H1 (cell line): ENCODE measurements at regions not wholly inside any gene's neighbourhood (a gene's known extent, or its start where the extent isn't known, plus 50 kb on each side); places are given as distances from the start of the nearest gene placed in this dataset.

Experiments used
- CTCF ChIA-PET: fragments of 300-600 bp; sonication (Branson Sonifier 250); formaldehyde crosslinking; loops from one replicate; lab custom pipeline; 2021; ENCODE audit not compliant: partially characterized antibody; lab: Charles Lee
- POLR2A ChIA-PET: fragments of 300-600 bp; sonication (Branson Sonifier 250); formaldehyde crosslinking; loops from one replicate; lab custom pipeline; 2021; ENCODE audit warnings: inconsistent platforms; ENCODE audit not compliant: partially characterized antibody; lab: Charles Lee
- DNase-seq, 2 experiments: peaks; one replicate each; pipeline versions ENCODE4 v3.0.0 to v3.0.0-alpha.2; 2010 to 2022; ENCODE audit warnings: low spot score in 2 of 2, low read depth in 1 of 2, mixed read lengths in 1 of 2
- FAIRE-seq: peaks from 2 replicates; lab custom pipeline; 2011; peaks lifted over from hg19 to GRCh38; lab: Jason Lieb, UNC
- H2AFZ ChIP-seq: 2 replicates; pipeline ENCODE4 v1.8.1; 2012; ENCODE audit warnings: low read length, inconsistent platforms
- H2AK5ac ChIP-seq: 2 replicates; pipeline ENCODE4 v1.6.1; 2013; ENCODE audit warnings: low read depth, low read length
- H2BK120ac ChIP-seq: replicated peaks from 2 replicates; pipeline ENCODE3; 2013; ENCODE audit warnings: low read depth, low read length, inconsistent platforms
- H2BK12ac ChIP-seq: 2 replicates; pipeline ENCODE4 v1.6.1; 2013; ENCODE audit warnings: low read depth, low read length
- H2BK15ac ChIP-seq: 2 replicates; pipeline ENCODE4 v1.6.1; 2013; ENCODE audit warnings: low read length
- H2BK20ac ChIP-seq: 2 replicates; pipeline ENCODE4 v1.6.1; 2013; ENCODE audit warnings: low read length
- H2BK5ac ChIP-seq: 2 replicates; pipeline ENCODE4 v1.6.1; 2013; ENCODE audit warnings: low read depth, low read length
- H3K14ac ChIP-seq: 2 replicates; pipeline ENCODE4 v1.6.1; 2013; ENCODE audit warnings: inconsistent platforms; ENCODE audit not compliant: insufficient read length
- H3K18ac ChIP-seq: 2 replicates; pipeline ENCODE4 v1.6.1; 2013; ENCODE audit warnings: low read length; ENCODE audit errors: extremely low read depth
- H3K23ac ChIP-seq: 2 replicates; pipeline ENCODE4 v1.6.1; 2013; ENCODE audit warnings: inconsistent platforms; ENCODE audit not compliant: insufficient read length
- H3K23me2 ChIP-seq: 2 replicates; pipeline ENCODE4 v1.6.1; 2013; ENCODE audit warnings: low read depth, low read length
- H3K27ac ChIP-seq: 2 replicates; pipeline ENCODE4 v1.6.1; 2011; ENCODE audit warnings: low read depth, low read length, inconsistent platforms
- H3K27me3 ChIP-seq, 4 experiments: replicated peaks in 1 of 4; 1 replicate in 1 of 4; 2 replicates in 3 of 4; pipeline versions ENCODE4 v1.6.1 to v1.8.1; 2011 to 2013; ENCODE audit warnings: low read length in 3 of 4, mild to moderate bottlenecking in 3 of 4, inconsistent platforms in 2 of 4, mixed read lengths in 2 of 4, moderate library complexity in 1 of 4; ENCODE audit not compliant: control insufficient read depth in 3 of 4, insufficient read depth in 3 of 4; ENCODE audit errors: extremely low read depth in 1 of 4
- H3K36me3 ChIP-seq, 4 experiments: 2 replicates each; pipeline versions ENCODE4 v1.6.1 to v1.8.1; 2011 to 2013; ENCODE audit warnings: mild to moderate bottlenecking in 4 of 4, low read length in 3 of 4, moderate library complexity in 2 of 4, control low read depth in 1 of 4, inconsistent platforms in 1 of 4; ENCODE audit not compliant: insufficient read depth in 4 of 4, control insufficient read depth in 2 of 4
- H3K4ac ChIP-seq: replicated peaks from 2 replicates; pipeline ENCODE3; 2013; ENCODE audit warnings: low read length, low read depth, mixed read lengths, inconsistent platforms; ENCODE audit not compliant: insufficient read length
- H3K4me1 ChIP-seq, 4 experiments: replicated peaks in 1 of 4; 1 replicate in 1 of 4; 2 replicates in 3 of 4; pipeline versions ENCODE4 v1.6.1 to v1.8.1; 2011 to 2013; ENCODE audit warnings: low read length in 3 of 4, inconsistent platforms in 2 of 4, mixed read lengths in 1 of 4; ENCODE audit not compliant: insufficient read depth in 4 of 4, control insufficient read depth in 3 of 4
- H3K4me2 ChIP-seq, 2 experiments: 2 replicates each; pipeline versions ENCODE4 v1.6.1 to v1.8.1; 2011 to 2013; ENCODE audit warnings: low read depth in 2 of 2, low read length in 2 of 2, control low read depth in 1 of 2, inconsistent platforms in 1 of 2, mild to moderate bottlenecking in 1 of 2; ENCODE audit not compliant: insufficient read depth in 1 of 2
- H3K4me3 ChIP-seq, 4 experiments: fragments of 200-600, 300-600 bp in 1 of 4; sonication (generic), shearing (Covaris generic), sonication (Bioruptor Twin) in 1 of 4; 2 replicates each; pipeline versions ENCODE4 v1.5.1 to v1.8.1; 2011 to 2016; ENCODE audit warnings: low read length in 4 of 4, low read depth in 3 of 4, control low read depth in 2 of 4, inconsistent platforms in 2 of 4, mild to moderate bottlenecking in 2 of 4, mixed read lengths in 1 of 4, moderate library complexity in 1 of 4; ENCODE audit not compliant: insufficient read depth in 2 of 4; ENCODE audit errors: extremely low read depth in 1 of 4
- H3K56ac ChIP-seq: replicated peaks from 2 replicates; pipeline ENCODE3; 2013; ENCODE audit warnings: low read depth, mild to moderate bottlenecking, mixed read lengths, low read length, inconsistent platforms; ENCODE audit not compliant: insufficient read length
- H3K79me1 ChIP-seq: 2 replicates; pipeline ENCODE4 v1.6.1; 2013; ENCODE audit warnings: low read depth, low read length, control low read depth
- H3K79me2 ChIP-seq, 2 experiments: 2 replicates each; pipeline versions ENCODE4 v1.6.1 to v1.8.1; 2012 to 2013; ENCODE audit warnings: low read length in 2 of 2, mild to moderate bottlenecking in 2 of 2, inconsistent platforms in 1 of 2; ENCODE audit not compliant: insufficient read depth in 2 of 2, control insufficient read depth in 1 of 2
- H3K9ac ChIP-seq, 4 experiments: replicated peaks in 1 of 4; 1 replicate in 1 of 4; 2 replicates in 3 of 4; pipeline versions ENCODE4 v1.6.1 to v1.8.1; 2011 to 2013; ENCODE audit warnings: low read depth in 3 of 4, low read length in 3 of 4, control low read depth in 2 of 4, mild to moderate bottlenecking in 2 of 4, moderate library complexity in 2 of 4, inconsistent platforms in 1 of 4; ENCODE audit errors: extremely low read depth in 1 of 4
- H3K9me3 ChIP-seq, 2 experiments: 2 replicates each; pipeline versions ENCODE4 v1.6.1 to v1.8.1; 2012 to 2013; ENCODE audit warnings: mild to moderate bottlenecking in 2 of 2, moderate library complexity in 2 of 2, control low read depth in 1 of 2, inconsistent platforms in 1 of 2, low read depth in 1 of 2, low read length in 1 of 2, mixed read lengths in 1 of 2; ENCODE audit not compliant: insufficient read depth in 2 of 2
- H4K20me1 ChIP-seq, 2 experiments: replicated peaks in 1 of 2; 2 replicates each; pipeline versions ENCODE3 to v1.8.1; 2011 to 2013; ENCODE audit warnings: inconsistent platforms in 2 of 2, low read length in 2 of 2, mild to moderate bottlenecking in 1 of 2; ENCODE audit not compliant: insufficient read depth in 2 of 2, control insufficient read depth in 1 of 2
- H4K5ac ChIP-seq: 2 replicates; pipeline ENCODE4 v1.6.1; 2013; ENCODE audit warnings: low read length, low read depth, mixed read lengths, inconsistent platforms; ENCODE audit not compliant: insufficient read length
- H4K8ac ChIP-seq: 2 replicates; pipeline ENCODE4 v1.8.0; 2013; ENCODE audit warnings: mild to moderate bottlenecking, moderate library complexity, low read length, inconsistent platforms; ENCODE audit not compliant: insufficient read depth; ENCODE audit errors: extremely low read depth
- H4K91ac ChIP-seq: replicated peaks from 2 replicates; pipeline ENCODE3; 2013; ENCODE audit warnings: low read length, mixed read lengths, inconsistent platforms; ENCODE audit not compliant: insufficient read length
- CBX8 ChIP-seq: fragments of 300-800, 300-1000 bp; sonication (generic); IDR thresholded peaks from 2 replicates; pipeline ENCODE4 v1.7.1; 2016; ENCODE audit warnings: low read depth, low read length, borderline replicate concordance
- HDAC2 ChIP-seq, 2 experiments: fragments of 300-600 bp in 1 of 2; sonication (generic) in 1 of 2; IDR thresholded peaks; 2 replicates each; pipeline ENCODE4 v1.6.1; 2011 to 2012; ENCODE audit warnings: low read depth in 2 of 2, low read length in 2 of 2, mild to moderate bottlenecking in 2 of 2, moderate library complexity in 2 of 2, borderline replicate concordance in 1 of 2, inconsistent platforms in 1 of 2
- TEAD4 ChIP-seq: IDR thresholded peaks from 2 replicates; pipeline ENCODE4 v1.6.1; 2012; ENCODE audit warnings: low read depth, low read length, inconsistent platforms, mixed read lengths
- YY1 ChIP-seq: IDR thresholded peaks from 2 replicates; pipeline ENCODE4 v1.6.1; 2011; ENCODE audit warnings: low read depth, mild to moderate bottlenecking, low read length
- WGBS, 2 experiments: shearing (Covaris generic) in 1 of 2; methylation state at CpG; one replicate each; pipeline versions ENCODE4 v1.1.6 to v1.1.7; 2013 to 2015; ENCODE audit warnings: low lambda C conversion rate in 2 of 2, mixed read lengths in 2 of 2, inconsistent platforms in 1 of 2, low coverage in 1 of 2, missing lambda C conversion rate in 1 of 2; ENCODE audit not compliant: insufficient replicate concordance in 2 of 2, insufficient coverage in 1 of 2, insufficient read length in 1 of 2; ENCODE audit errors: extremely low coverage in 1 of 2, missing lambda C conversion rate in 1 of 2; 5-methylcytosine and 5-hydroxymethylcytosine counted together

- no peak overlapping the region for H3K23ac ChIP-seq
- no peaks in the 10 kb centered on the region for H4K20me1 ChIP-seq
- no peaks in the 10 kb centered on the region for H3K79me2 ChIP-seq
- no peaks in the 10 kb centered on the region for H3K9me3 ChIP-seq
- FAIRE-seq (no peak), DNase-seq (no peak)
- H2BK5ac ChIP-seq = no peak overlapping the region
- H3K23me2 ChIP-seq = no peaks in the 10 kb centered on the region
- no peak overlapping the region for H4K91ac ChIP-seq
- no peak overlapping the region for H2AK5ac ChIP-seq
- H3K27me3 ChIP-seq = no peaks in the 10 kb centered on the region
- H3K56ac ChIP-seq = no peak overlapping the region
- H2BK20ac ChIP-seq = no peak overlapping the region
- no peak overlapping the region for H2BK120ac ChIP-seq
- H2AFZ ChIP-seq = no peak overlapping the region
- no peak overlapping the region for H3K4me2 ChIP-seq
- no peak overlapping the region for H3K4me3 ChIP-seq
- POLR2A ChIA-PET = no interaction called here
- H3K36me3 ChIP-seq = no peaks in the 10 kb centered on the region
- H4K5ac ChIP-seq = no peak overlapping the region
- no peak overlapping the region for H3K18ac ChIP-seq
- no peak overlapping the region for H4K8ac ChIP-seq
- H2BK12ac ChIP-seq = no peak overlapping the region
- no peak overlapping the region for H3K27ac ChIP-seq
- no peaks in the 10 kb centered on the region for H3K79me1 ChIP-seq
- no peaks in the 10 kb centered on the region for H3K4me1 ChIP-seq
- CTCF ChIA-PET = interaction anchor here (1.9 kb wide), 1 partner anchor 13 kb away, joined by 8 read pairs; no protein-coding TSS in a partner anchor
- 92% methylated on average over 2 of the region's 2 CpGs; no CpG with 5 or more reads in 1 of the 2 experiments for WGBS, 2 experiments
- H3K9ac ChIP-seq = no peak overlapping the region
- H3K4ac ChIP-seq = no peak overlapping the region
- H2BK15ac ChIP-seq = no peak overlapping the region
- no peak overlapping the region for H3K14ac ChIP-seq
- TF ChIP-seq CBX8 (no peak), TEAD4 (no peak), YY1 (no peak), HDAC2 (IDR thresholded peaks at IDR 0.05; ENCODE audit: borderline replicate concordance in 1 of 2, low read depth in 2 of 2, low read length in 2 of 2) (no peak)
Measured at GRCh38 chr14:86166541-86166940, 636.6 kb downstream of the FLRT2 start.
